DND-41 (cell line): ENCODE measurements at regions not wholly inside any gene's neighbourhood (a gene's known extent, or its start where the extent isn't known, plus 50 kb on each side); places are given as distances from the start of the nearest gene placed in this dataset.

Experiments used
- ATAC-seq: fragments of 200-7000 bp; cut with Tn5 transposase; 3 replicates; pipeline ENCODE4 v1.9.1; 2021; ENCODE audit warnings: low read depth; ENCODE audit not compliant: insufficient read depth
- DNase-seq: peaks from one replicate; pipeline ENCODE4 v3.0.0-alpha.2; 2020
- H2AFZ ChIP-seq: 2 replicates; pipeline ENCODE4 v1.6.0; 2012; ENCODE audit warnings: low read depth, low read length
- H3K27ac ChIP-seq: 2 replicates; pipeline ENCODE4 v1.5.1; 2012; ENCODE audit warnings: low read length, inconsistent platforms
- H3K27me3 ChIP-seq: fragments of 200-600 bp; sonication (generic); 2 replicates; pipeline ENCODE4 v1.6.0; 2012; ENCODE audit warnings: low read length, mild to moderate bottlenecking, inconsistent platforms; ENCODE audit not compliant: insufficient read depth, poor library complexity
- H3K36me3 ChIP-seq: 2 replicates; pipeline ENCODE4 v1.5.1; 2012; ENCODE audit warnings: low read length, inconsistent platforms; ENCODE audit not compliant: insufficient read depth
- H3K4me1 ChIP-seq: 2 replicates; pipeline ENCODE4 v1.5.1; 2012; ENCODE audit warnings: mild to moderate bottlenecking, low read length; ENCODE audit not compliant: insufficient read depth
- H3K4me2 ChIP-seq: 2 replicates; pipeline ENCODE4 v1.6.0; 2012; ENCODE audit warnings: mild to moderate bottlenecking, moderate library complexity, low read length, inconsistent platforms; ENCODE audit not compliant: insufficient read depth
- H3K4me3 ChIP-seq, 2 experiments: fragments of 200-600 bp in 1 of 2; shearing (Covaris generic) in 1 of 2; 2 replicates each; pipeline ENCODE4 v1.5.1; 2012 to 2016; ENCODE audit warnings: inconsistent platforms in 2 of 2, low read length in 2 of 2, mild to moderate bottlenecking in 2 of 2, low read depth in 1 of 2, moderate library complexity in 1 of 2
- H3K79me2 ChIP-seq: 2 replicates; pipeline ENCODE4 v1.6.0; 2012; ENCODE audit warnings: low read length, inconsistent platforms; ENCODE audit not compliant: insufficient read depth
- H3K9ac ChIP-seq: 2 replicates; pipeline ENCODE4 v1.6.0; 2012; ENCODE audit warnings: low read depth, mild to moderate bottlenecking, inconsistent platforms, low read length, moderate library complexity
- H3K9me3 ChIP-seq: 2 replicates; pipeline ENCODE4 v1.5.1; 2012; ENCODE audit warnings: low read length, moderate library complexity, mild to moderate bottlenecking, inconsistent platforms; ENCODE audit not compliant: insufficient read depth, severe bottlenecking
- H4K20me1 ChIP-seq: 2 replicates; pipeline ENCODE4 v1.6.0; 2012; ENCODE audit warnings: low read length; ENCODE audit not compliant: insufficient read depth
- CTCF ChIP-seq: IDR thresholded peaks from 2 replicates; pipeline ENCODE4 v1.5.1; 2012; ENCODE audit warnings: borderline replicate concordance, low read length, moderate library complexity, mild to moderate bottlenecking; ENCODE audit not compliant: poor library complexity, severe bottlenecking; ENCODE audit errors: extremely low read depth
- EZH2 ChIP-seq: IDR thresholded peaks from 3 replicates; pipeline ENCODE4 v1.6.1; 2012; ENCODE audit warnings: borderline replicate concordance, low read depth, mild to moderate bottlenecking, moderate library complexity, low read length, inconsistent platforms; ENCODE audit not compliant: severe bottlenecking

DNA sequence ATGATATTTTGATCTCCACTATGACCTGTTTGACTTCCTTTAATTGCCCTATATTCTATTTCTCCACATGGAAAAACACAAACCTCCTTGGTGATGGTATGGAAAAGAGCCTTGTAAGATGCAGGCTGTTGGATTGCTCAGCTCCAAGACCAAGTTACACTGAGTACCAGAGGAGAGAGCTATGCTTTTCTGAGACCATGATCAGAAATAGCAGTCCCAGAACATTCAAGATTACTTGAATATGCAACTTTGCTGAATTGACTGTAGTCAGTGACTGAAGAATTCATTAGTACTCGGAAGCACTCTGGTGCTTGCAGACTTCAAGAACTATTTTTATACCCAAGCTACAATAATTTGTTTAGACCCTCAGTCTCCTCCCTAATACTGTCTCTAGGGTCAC is 310.6 kb upstream of the FSIP2 start:
- H3K27ac ChIP-seq = no peak overlapping the region
- H3K9me3 ChIP-seq = no peaks in the 10 kb centered on the region
- no peaks in the 10 kb centered on the region for H3K27me3 ChIP-seq
- TF ChIP-seq EZH2 = no peak
- no peak for TF ChIP-seq CTCF
- H3K4me2 ChIP-seq = no peak overlapping the region
- no peak overlapping the region for H3K4me3 ChIP-seq
- H4K20me1 ChIP-seq = no peaks in the 10 kb centered on the region
- H3K4me1 ChIP-seq = no peaks in the 10 kb centered on the region
- ATAC-seq (no peak), DNase-seq (no peak)
- H2AFZ ChIP-seq = no peak overlapping the region
- H3K9ac ChIP-seq = no peak overlapping the region
- H3K36me3 ChIP-seq = no peaks in the 10 kb centered on the region
- H3K79me2 ChIP-seq = no peaks in the 10 kb centered on the region

DNA sequence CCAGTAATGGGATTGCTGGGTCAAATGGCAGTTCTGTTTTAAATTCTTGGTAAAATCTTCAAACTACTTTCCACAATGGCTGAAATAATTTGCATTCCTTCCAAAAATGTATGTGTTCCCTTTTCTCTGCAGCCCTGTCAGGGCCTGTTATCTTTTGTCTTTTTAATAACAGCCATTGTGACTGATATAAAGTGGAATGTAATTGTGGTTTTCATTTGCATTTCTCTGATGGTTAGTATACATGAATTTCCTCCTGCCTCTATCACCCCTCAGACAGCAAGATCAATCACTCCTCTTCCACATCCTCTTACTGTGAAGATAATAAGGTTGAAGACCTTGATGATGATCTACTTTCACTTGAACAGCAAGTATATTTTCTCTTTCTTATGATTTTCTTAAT is 304.8 kb upstream of the FSIP2 start:
- H3K79me2 ChIP-seq = no peaks in the 10 kb centered on the region
- no peak for DNase-seq

GRCh38 chr2:185436787-185437372 is 301.7 kb upstream of the FSIP2 start:
- H3K36me3 ChIP-seq = no peaks in the 10 kb centered on the region
- no peaks in the 10 kb centered on the region for H4K20me1 ChIP-seq
- H3K27ac ChIP-seq = no peak overlapping the region
- no peaks in the 10 kb centered on the region for H3K4me1 ChIP-seq
- H3K4me2 ChIP-seq = no peak overlapping the region
- no peaks in the 10 kb centered on the region for H3K79me2 ChIP-seq
- no peak for DNase-seq
- H3K4me3 ChIP-seq = no peak overlapping the region
- no peaks in the 10 kb centered on the region for H3K9me3 ChIP-seq
- H3K27me3 ChIP-seq = no peaks in the 10 kb centered on the region
- H2AFZ ChIP-seq = no peak overlapping the region
- no peak for TF ChIP-seq CTCF
- TF ChIP-seq EZH2 = no peak
- no peak overlapping the region for H3K9ac ChIP-seq
- no peak for ATAC-seq

More for the DNA sequence above, 304.8 kb upstream of the FSIP2 start:
- Histone ChIP-seq H3K36me3 (no peaks in the 10 kb centered on the region), H3K9me3 (no peaks in the 10 kb centered on the region), H3K4me2 (no peak overlapping the region), H3K4me1 (no peaks in the 10 kb centered on the region), H4K20me1 (no peaks in the 10 kb centered on the region), H3K27ac (no peak overlapping the region), H3K27me3 (no peaks in the 10 kb centered on the region), H3K9ac (no peak overlapping the region), H2AFZ (no peak overlapping the region), H3K4me3 (no peak overlapping the region)
- no peak for ATAC-seq
- TF ChIP-seq CTCF = no peak
- no peak for TF ChIP-seq EZH2

- no peaks in the 10 kb centered on the region for H3K79me2 ChIP-seq
- no peak overlapping the region for H2AFZ ChIP-seq
- TF ChIP-seq EZH2 (no peak), CTCF (no peak)
- H3K4me3 ChIP-seq = no peak overlapping the region
- ATAC-seq = no peak
- H3K27me3 ChIP-seq = no peaks in the 10 kb centered on the region
- no peak overlapping the region for H3K27ac ChIP-seq
- no peak for DNase-seq
- H3K4me1 ChIP-seq = no peaks in the 10 kb centered on the region
- no peaks in the 10 kb centered on the region for H4K20me1 ChIP-seq
- H3K9me3 ChIP-seq = no peaks in the 10 kb centered on the region
- H3K9ac ChIP-seq = no peak overlapping the region
- no peaks in the 10 kb centered on the region for H3K36me3 ChIP-seq
- H3K4me2 ChIP-seq = no peak overlapping the region
Observed at GRCh38 chr2:185441486-185442005, 297.1 kb upstream of the FSIP2 start.
